Panc1 (cell line): ENCODE measurements at regions not wholly inside any gene's neighbourhood (a gene's known extent, or its start where the extent isn't known, plus 50 kb on each side); places are given as distances from the start of the nearest gene placed in this dataset.

Experiments used
- ATAC-seq: fragments of 200-7000 bp; cut with Tn5 transposase; 2 replicates; pipeline ENCODE4 v1.9.1; 2020; ENCODE audit warnings: mild to moderate bottlenecking, moderate library complexity
- BruUV-seq: library from RNA; stranded (reverse); fragments of 400-500 nt; replicated peaks from 2 replicates; lab custom pipeline; 2021; lab: Mats Ljungman, UMichigan
- CTCF ChIA-PET: fragments of 300-600 bp; sonication (Branson Sonifier 250); formaldehyde crosslinking; loops from one replicate; lab custom pipeline; 2022; ENCODE audit warnings: antibody characterized with exemption; lab: Charles Lee
- POLR2A ChIA-PET: fragments of 300-600 bp; sonication (Branson Sonifier 250); formaldehyde crosslinking; loops from one replicate; lab custom pipeline; 2022; ENCODE audit warnings: antibody characterized with exemption; lab: Charles Lee
- DNase-seq: peaks from one replicate; pipeline ENCODE4 v3.0.0-alpha.2; 2010; ENCODE audit warnings: low read depth, low spot score
- H3K27ac ChIP-seq: 2 replicates; pipeline ENCODE4 v1.5.1; 2011; ENCODE audit warnings: mild to moderate bottlenecking, low read length, inconsistent platforms
- H3K27me3 ChIP-seq: fragments of 200-500 bp; sonication (Bioruptor generic); 2 replicates; pipeline ENCODE4 v1.6.0; 2014; ENCODE audit warnings: low read length, inconsistent platforms; ENCODE audit not compliant: control insufficient read depth, insufficient read depth
- H3K36me3 ChIP-seq: fragments of 200-500 bp; sonication (Bioruptor generic); 2 replicates; pipeline ENCODE4 v1.5.1; 2014; ENCODE audit warnings: inconsistent platforms, mild to moderate bottlenecking, low read length, moderate library complexity; ENCODE audit not compliant: control insufficient read depth, insufficient read depth
- H3K4me1 ChIP-seq: 2 replicates; pipeline ENCODE4 v1.5.1; 2011; ENCODE audit warnings: inconsistent platforms, mild to moderate bottlenecking, low read length, moderate library complexity; ENCODE audit not compliant: control insufficient read depth, insufficient read depth
- H3K4me3 ChIP-seq, 2 experiments: 2 replicates each; pipeline ENCODE4 v1.5.1; 2011 to 2012; ENCODE audit warnings: low read depth in 2 of 2, low read length in 2 of 2, mild to moderate bottlenecking in 2 of 2, inconsistent platforms in 1 of 2, moderate library complexity in 1 of 2
- H3K9me3 ChIP-seq: fragments of 200-500 bp; sonication (Bioruptor generic); 2 replicates; pipeline ENCODE4 v1.5.1; 2014; ENCODE audit warnings: low read depth, mild to moderate bottlenecking, inconsistent platforms, low read length, moderate library complexity; ENCODE audit not compliant: control insufficient read depth, insufficient read depth
- POLR2AphosphoS5 ChIP-seq: IDR thresholded peaks from 2 replicates; pipeline ENCODE4 v1.6.1; 2012; ENCODE audit warnings: mild to moderate bottlenecking, low read depth, low read length, moderate library complexity
- REST ChIP-seq, 2 experiments: IDR thresholded peaks; 2 replicates each; pipeline ENCODE4 v1.6.1; 2011 to 2012; ENCODE audit warnings: low read depth in 2 of 2, control low read depth in 1 of 2, low read length in 1 of 2, mild to moderate bottlenecking in 1 of 2, moderate library complexity in 1 of 2; ENCODE audit not compliant: insufficient read depth in 1 of 2
- SIN3A ChIP-seq: IDR thresholded peaks from 2 replicates; pipeline ENCODE4 v1.6.1; 2012; ENCODE audit warnings: low read depth, mild to moderate bottlenecking, low read length, moderate library complexity, borderline replicate concordance; ENCODE audit not compliant: insufficient read depth
- TCF7L2 ChIP-seq: IDR thresholded peaks from 2 replicates; pipeline ENCODE4 v1.6.1; 2011; ENCODE audit warnings: mild to moderate bottlenecking, low read depth, low read length, inconsistent platforms
- in situ Hi-C: cut with HindIII; loops from 2 replicates; pipeline ENCODE4 v1.10.0; 2016; ENCODE audit warnings: low sequenced_read_pairs, low pct_unique_long_range_greater_than_20kb
- intact Hi-C: fragments of 100-400 bp; cut with micrococcal nuclease; formaldehyde crosslinking; loops from one replicate; pipeline ENCODE4 v1.10.0; 2022; ENCODE audit not compliant: unreplicated experiment
- TF ChIP-seq, protein P1 (sequence below): fragments of 450-650 bp; IDR thresholded peaks from 2 replicates; pipeline ENCODE4 v1.5.1; 2017; ENCODE audit warnings: mild to moderate bottlenecking

DNA sequence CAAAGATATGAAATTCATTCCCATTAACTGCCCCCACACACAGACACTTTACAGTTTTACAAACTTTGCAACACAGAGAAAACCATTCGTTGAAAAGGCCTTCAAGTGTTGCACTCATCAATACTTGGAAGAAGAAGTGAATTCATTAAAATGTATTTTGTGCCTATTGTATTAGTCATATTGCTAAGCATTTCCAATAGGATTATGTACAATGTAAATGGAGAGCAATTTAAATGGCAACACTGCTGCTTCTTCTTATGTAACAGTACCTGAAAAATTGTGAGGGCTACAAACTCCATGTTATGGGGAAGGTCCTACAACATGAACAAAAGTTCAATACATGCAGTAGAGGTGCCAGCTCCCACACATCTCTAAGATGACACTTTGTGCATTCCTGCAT lies 209.3 kb upstream of the POGK start:
- no peaks in the 10 kb centered on the region for H3K36me3 ChIP-seq
- ATAC-seq (no peak), DNase-seq (no peak)
- H3K4me1 ChIP-seq, result no peaks in the 10 kb centered on the region
- TF ChIP-seq POLR2AphosphoS5 (no peak), SIN3A (no peak), TCF7L2 (no peak), REST (IDR thresholded peaks at IDR 0.05; ENCODE audit: insufficient read depth in 1 of 2, low read depth in 2 of 2, low read length in 1 of 2) (no peak)
- TF ChIP-seq, protein P1, sequence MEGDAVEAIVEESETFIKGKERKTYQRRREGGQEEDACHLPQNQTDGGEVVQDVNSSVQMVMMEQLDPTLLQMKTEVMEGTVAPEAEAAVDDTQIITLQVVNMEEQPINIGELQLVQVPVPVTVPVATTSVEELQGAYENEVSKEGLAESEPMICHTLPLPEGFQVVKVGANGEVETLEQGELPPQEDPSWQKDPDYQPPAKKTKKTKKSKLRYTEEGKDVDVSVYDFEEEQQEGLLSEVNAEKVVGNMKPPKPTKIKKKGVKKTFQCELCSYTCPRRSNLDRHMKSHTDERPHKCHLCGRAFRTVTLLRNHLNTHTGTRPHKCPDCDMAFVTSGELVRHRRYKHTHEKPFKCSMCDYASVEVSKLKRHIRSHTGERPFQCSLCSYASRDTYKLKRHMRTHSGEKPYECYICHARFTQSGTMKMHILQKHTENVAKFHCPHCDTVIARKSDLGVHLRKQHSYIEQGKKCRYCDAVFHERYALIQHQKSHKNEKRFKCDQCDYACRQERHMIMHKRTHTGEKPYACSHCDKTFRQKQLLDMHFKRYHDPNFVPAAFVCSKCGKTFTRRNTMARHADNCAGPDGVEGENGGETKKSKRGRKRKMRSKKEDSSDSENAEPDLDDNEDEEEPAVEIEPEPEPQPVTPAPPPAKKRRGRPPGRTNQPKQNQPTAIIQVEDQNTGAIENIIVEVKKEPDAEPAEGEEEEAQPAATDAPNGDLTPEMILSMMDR, result no peak
- no peak overlapping the region for H3K4me3 ChIP-seq
- intact Hi-C loops (no loop called here), in situ Hi-C loops (no loop called here)
- H3K27me3 ChIP-seq, result no peaks in the 10 kb centered on the region
- CTCF ChIA-PET, result no interaction called here
- POLR2A ChIA-PET, result no interaction called here
- no TSS peak for BruUV-seq
- H3K27ac ChIP-seq, result no peak overlapping the region
- no peaks in the 10 kb centered on the region for H3K9me3 ChIP-seq

DNA sequence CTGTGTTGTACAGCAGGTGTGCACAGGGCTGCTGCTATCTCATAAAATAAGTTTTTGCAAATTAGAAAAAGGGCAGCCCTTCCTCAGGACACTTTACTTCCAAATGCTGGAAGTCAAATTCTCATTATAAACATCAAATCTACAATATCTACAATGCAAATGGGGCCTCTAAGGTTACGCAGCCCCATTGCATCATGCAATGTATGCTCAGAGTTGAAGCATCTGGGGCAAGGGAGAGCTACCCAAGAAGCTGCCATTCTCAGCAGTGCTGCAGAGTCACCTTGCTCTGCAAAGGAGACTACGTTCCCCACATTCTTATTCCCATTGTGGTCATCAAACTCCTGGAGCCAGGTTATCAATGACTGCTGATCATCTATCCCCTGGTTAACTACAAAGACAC lies 208.9 kb upstream of the POGK start:
- POLR2A ChIA-PET, result no interaction called here
- DNase-seq (no peak), ATAC-seq (no peak)
- Histone ChIP-seq H3K36me3 (no peaks in the 10 kb centered on the region), H3K27me3 (no peaks in the 10 kb centered on the region), H3K4me1 (no peaks in the 10 kb centered on the region), H3K4me3 (no peak overlapping the region), H3K27ac (no peak overlapping the region), H3K9me3 (no peaks in the 10 kb centered on the region)
- no TSS peak for BruUV-seq
- in situ Hi-C loops (no loop called here), intact Hi-C loops (no loop called here)
- no peak for TF ChIP-seq TCF7L2
- TF ChIP-seq REST (IDR thresholded peaks at IDR 0.05; ENCODE audit: insufficient read depth in 1 of 2, low read depth in 2 of 2, low read length in 1 of 2), result no peak
- TF ChIP-seq, protein P1, result no peak
- TF ChIP-seq POLR2AphosphoS5, result no peak
- TF ChIP-seq SIN3A, result no peak
- CTCF ChIA-PET, result no interaction called here
